ENCODE measurements at regions not wholly inside any gene's neighbourhood (a gene's known extent, or its start where the extent isn't known, plus 50 kb on each side); places are given as distances from the start of the nearest gene placed in this dataset.

DNA sequence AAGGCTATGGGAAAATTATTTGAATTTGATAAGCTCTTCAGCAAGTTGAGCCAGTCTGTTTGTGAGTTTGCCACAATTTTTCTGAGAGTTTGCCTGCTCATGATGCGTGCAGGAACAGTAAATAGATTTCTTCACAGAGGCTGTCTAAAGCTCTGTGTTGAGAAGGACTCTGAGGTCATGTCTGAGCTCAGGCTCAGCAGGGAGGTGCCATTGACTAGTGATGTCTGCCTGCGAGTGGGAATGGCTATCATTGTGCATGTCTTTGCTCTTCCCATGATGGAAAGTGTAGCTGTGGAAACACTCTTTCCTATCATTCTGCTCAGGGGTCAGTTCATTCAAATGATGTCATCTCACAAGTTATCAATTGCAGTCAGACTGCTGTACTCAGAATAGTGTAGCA is 142.8 kb downstream of the RASEF start:
- Histone ChIP-seq H3K36me3 (no peaks in the 10 kb centered on the region), H3K27ac (no peak overlapping the region), H3K9me3 (peaks cover 0 to 16% (median 0%) of the 10 kb centered on the region in 3 donors), H3K27me3 (no peaks in the 10 kb centered on the region), H3K4me1 (no peaks in the 10 kb centered on the region), H3K4me3 (no peak overlapping the region)
- 55 to 56% methylated on average over 2 of the region's 2 CpGs for WGBS, 2 donors
- TF ChIP-seq POLR2A (IDR thresholded peaks at IDR 0.05), result no peak
- TF ChIP-seq, protein P1, sequence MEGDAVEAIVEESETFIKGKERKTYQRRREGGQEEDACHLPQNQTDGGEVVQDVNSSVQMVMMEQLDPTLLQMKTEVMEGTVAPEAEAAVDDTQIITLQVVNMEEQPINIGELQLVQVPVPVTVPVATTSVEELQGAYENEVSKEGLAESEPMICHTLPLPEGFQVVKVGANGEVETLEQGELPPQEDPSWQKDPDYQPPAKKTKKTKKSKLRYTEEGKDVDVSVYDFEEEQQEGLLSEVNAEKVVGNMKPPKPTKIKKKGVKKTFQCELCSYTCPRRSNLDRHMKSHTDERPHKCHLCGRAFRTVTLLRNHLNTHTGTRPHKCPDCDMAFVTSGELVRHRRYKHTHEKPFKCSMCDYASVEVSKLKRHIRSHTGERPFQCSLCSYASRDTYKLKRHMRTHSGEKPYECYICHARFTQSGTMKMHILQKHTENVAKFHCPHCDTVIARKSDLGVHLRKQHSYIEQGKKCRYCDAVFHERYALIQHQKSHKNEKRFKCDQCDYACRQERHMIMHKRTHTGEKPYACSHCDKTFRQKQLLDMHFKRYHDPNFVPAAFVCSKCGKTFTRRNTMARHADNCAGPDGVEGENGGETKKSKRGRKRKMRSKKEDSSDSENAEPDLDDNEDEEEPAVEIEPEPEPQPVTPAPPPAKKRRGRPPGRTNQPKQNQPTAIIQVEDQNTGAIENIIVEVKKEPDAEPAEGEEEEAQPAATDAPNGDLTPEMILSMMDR (IDR thresholded peaks at IDR 0.05), result no peak
- DNase-seq, result no peak
- intact Hi-C loops (cut with DNase I), result no loop called here

DNA sequence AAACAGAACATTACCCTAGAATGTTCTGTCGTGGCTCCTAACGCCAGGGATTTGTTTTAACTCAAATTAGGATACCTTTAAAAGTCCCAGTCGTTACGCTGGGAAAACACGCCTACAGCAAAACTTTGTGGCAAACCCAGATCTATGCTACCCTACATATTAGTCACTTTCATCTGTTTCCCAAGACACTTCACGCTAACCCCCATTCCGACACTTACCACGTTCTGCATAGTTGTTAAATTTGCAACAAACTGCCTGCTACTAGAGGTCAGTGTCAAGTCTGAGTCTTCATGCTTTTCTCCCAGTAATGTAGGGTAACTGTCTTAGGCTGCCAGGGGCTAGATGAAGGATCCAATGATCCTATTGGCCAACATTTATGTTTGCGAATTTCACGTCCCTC is 140.3 kb downstream of the RASEF start:
- H3K27ac ChIP-seq, result no peak overlapping the region
- H3K9me3 ChIP-seq, result no peaks in the 10 kb centered on the region
- H3K4me1 ChIP-seq, result no peaks in the 10 kb centered on the region
- 87 to 88% methylated on average over 10 of the region's 10 CpGs for WGBS, 2 donors
- H3K4me3 ChIP-seq, result no peak overlapping the region
- no peaks in the 10 kb centered on the region for H3K36me3 ChIP-seq
- TF ChIP-seq, protein P1 (IDR thresholded peaks at IDR 0.05), result no peak
- no peak for TF ChIP-seq POLR2A (IDR thresholded peaks at IDR 0.05)
- H3K27me3 ChIP-seq, result no peaks in the 10 kb centered on the region
- DNase-seq, result no peak
- intact Hi-C loops (cut with DNase I), result no loop called here

DNA sequence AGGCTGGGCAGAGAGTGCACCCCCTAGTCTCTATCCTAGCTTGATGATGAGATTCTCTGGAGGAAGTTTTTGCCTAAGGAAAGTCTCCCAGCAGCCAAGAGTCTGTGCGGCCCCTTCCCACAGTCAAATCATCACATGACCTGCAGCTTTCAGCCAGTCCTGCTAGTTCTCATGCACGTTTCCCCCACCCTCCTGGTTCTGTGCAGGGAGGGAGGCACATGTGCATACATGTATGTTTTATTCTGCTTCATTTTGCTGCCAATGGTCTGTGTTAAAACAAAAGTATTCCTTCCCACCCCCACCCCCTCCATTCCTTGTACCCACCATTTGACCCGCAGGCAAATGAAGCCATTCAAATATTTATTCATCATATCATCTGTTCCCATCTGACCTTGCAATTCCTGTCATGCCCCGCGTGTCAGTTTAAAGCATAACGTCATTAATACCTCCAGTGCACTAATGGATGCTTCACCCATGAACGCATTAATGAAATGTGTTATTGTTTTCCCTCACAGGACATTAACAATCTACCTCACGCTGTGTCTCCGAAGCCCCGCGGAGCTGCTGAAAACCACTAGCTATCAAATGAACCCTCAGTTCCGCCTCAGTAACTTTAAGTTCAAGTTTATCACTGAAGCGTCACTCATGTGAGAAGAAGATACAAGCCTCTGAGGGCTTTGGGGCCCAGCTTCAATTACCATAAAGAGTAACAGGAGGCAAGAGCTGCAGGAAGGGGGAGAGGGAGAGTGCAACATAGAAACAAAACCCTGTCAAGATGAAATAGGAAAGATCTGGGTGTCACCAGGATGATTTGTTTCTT is 139.6 kb downstream of the RASEF start:
- TF ChIP-seq POLR2A (IDR thresholded peaks at IDR 0.05), result no peak
- TF ChIP-seq, protein P1 (IDR thresholded peaks at IDR 0.05), result no peak
- Histone ChIP-seq H3K9me3 (no peaks in the 10 kb centered on the region), H3K27ac (no peak overlapping the region), H3K4me1 (no peaks in the 10 kb centered on the region), H3K36me3 (no peaks in the 10 kb centered on the region), H3K27me3 (no peaks in the 10 kb centered on the region), H3K4me3 (no peak overlapping the region)
- no peak for DNase-seq
- 37 to 46% methylated on average over 13 of the region's 13 CpGs for WGBS, 2 donors
- intact Hi-C loops (cut with DNase I), result no loop called here

DNA sequence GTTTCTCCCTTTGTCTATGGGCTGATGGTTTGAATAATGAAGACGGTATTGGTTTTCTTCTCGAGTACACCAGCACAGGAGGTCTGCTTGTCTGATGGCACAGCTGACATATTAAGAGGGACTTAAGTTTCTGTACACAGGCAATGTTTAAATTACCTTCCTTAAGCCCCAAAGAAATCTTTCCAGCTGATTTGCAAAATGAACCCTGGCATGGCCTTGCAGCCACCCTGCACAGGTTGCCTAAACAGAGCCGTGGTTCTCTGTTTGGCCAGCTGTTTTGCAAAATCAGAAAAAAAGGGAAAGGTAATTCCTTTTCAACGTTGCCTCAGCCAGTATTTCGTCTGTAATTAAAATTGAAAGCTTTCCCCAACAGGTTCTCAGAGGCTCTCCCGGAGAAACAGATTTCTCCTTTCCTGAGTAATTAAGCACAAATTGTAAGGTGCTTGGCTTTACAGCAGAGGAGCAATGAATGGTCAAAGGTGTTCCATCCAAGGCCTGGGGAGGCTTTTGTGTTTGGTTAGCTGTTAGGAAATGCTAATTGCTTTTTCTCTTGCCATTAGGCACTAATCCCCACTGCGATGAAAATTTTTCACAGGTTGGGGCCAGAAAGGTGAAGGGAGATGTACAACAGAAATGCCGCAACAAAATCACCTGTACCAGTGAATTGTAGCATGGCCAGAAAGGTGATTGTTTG is 138.9 kb downstream of the RASEF start:
- intact Hi-C loops (cut with DNase I), result no loop called here
- Histone ChIP-seq H3K4me3 (no peak overlapping the region), H3K27ac (no peak overlapping the region), H3K9me3 (no peaks in the 10 kb centered on the region), H3K4me1 (no peaks in the 10 kb centered on the region), H3K36me3 (no peaks in the 10 kb centered on the region), H3K27me3 (no peaks in the 10 kb centered on the region)
- DNase-seq, result no peak
- TF ChIP-seq, protein P1 (IDR thresholded peaks at IDR 0.05), result no peak
- no peak for TF ChIP-seq POLR2A (IDR thresholded peaks at IDR 0.05)
- 44 to 50% methylated on average over 8 of the region's 8 CpGs for WGBS, 2 donors

Data from esophagus squamous epithelium (tissue), 5 donors.